ENCODE measurements at regions not wholly inside any gene's neighbourhood (a gene's known extent, or its start where the extent isn't known, plus 50 kb on each side); places are given as distances from the start of the nearest gene placed in this dataset.
A peak's percentile ranks its signal among the peaks of the same experiment; 100 is the strongest.
"Not testable (repeated sequence)": the region's sequence is repeated elsewhere in the genome, so short reads cannot be mapped to it uniquely, and the experiment has no call there.

GRCh38 chr6:27575594-27576361 lies 102.9 kb upstream of the ZNF184 start:
- no peak for DNase-seq

DNA sequence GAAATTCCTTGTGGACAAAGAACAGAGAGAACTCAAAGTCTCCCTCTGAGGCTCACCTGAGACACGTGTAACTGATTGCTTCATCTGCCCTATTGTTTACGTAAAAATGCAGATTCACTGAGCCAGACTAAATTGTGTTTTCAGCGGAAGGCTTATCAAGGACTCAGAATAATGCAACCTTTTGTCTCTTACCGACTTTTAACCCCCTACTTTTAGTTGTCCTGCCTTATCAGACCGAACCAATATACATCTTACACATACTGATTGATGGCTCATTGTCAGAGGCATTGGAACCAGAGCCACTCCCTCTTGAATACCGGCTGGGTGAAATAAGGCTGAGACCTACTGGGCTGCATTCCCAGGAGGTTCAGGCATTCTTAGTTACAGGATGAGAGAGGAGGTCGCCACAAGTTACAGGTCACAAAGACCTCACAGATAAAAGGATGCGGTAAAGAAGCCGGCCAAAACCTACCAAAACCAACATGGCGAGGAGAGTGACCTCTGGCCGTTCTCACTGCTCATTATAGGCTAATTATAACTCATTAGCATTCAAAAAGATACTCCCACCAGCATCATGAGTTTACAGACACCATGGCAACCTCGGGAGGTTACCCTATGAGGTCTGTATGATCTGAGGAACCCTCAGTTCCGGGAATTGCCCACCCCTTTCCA lies 95.5 kb upstream of the ZNF184 start:
- no peak for DNase-seq

DNA sequence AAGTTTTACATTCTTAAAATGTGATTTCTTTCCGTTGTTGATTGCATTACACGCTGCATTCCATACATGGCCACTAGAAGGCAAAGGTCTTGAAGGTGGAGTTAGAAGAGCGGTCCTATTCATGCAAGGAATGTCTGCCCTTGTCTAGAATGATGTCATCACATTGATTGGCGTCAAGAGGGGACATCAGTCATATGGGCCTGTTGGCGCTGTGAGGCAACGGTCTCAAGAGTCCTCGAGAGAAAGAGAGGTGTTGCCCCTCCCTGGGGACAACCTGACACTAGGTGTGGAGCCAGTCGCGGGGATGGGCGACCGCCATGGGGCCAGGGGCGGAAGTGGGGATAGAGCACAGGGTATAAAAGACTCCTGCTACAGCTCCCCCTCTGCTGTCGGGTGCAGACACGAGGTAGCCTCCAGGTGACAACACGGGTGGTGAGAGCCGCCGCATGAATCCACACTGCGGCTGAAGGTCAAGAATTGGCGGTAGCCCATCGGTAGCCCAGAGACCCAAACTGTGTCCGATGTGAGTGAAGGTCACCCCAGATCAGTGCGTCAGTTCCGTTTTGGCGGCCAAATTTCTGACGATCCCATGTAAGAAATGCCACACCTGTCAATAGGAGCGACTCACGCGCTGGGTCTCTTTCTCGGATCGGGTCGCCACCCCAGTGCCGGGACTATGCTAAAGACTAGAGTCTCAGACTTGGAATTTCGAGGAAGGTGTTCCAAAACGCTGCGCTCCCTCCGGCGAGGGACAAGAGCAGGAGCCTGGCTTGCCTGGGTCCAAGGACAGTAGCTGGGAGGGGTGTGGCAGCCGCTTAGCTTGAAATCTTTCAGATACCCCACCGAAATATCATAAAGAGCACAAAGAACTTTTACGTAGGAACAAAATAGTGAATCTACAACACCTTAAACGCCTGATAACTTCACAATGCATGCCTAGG lies 93.2 kb upstream of the ZNF184 start:
- DNase-seq, result no peak

GRCh38 chr6:27562027-27562410 lies 89.1 kb upstream of the ZNF184 start:
- DNase-seq, result no peak

- DNase-seq, result no peak
Observed at GRCh38 chr6:27558028-27558724, 85.3 kb upstream of the ZNF184 start.

DNA sequence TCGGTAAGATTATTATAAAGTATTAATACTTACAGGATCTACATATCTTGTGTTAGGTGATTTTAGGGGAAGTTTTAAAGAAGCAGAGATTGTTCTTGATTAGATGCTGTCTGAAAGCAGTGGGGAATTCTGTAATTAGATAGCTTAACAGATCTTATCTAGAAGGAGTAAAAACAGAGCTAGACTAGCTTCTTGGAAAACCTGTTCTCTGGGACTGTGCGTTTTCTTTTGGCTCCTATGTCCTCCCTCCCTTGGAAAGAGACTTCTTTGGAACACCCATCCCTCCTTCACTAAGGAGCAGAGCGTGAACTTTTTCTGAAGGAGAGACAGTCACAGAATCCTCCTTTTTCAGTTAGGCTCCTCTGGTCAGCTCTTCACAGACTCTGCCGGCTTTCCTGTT lies 83.5 kb upstream of the ZNF184 start:
- DNase-seq, result no peak

GRCh38 chr6:27553123-27553904 lies 80.4 kb upstream of the ZNF184 start:
- DNase-seq, result no peak

GRCh38 chr6:27551607-27552006 lies 78.7 kb upstream of the ZNF184 start:
- no peak for DNase-seq

DNA sequence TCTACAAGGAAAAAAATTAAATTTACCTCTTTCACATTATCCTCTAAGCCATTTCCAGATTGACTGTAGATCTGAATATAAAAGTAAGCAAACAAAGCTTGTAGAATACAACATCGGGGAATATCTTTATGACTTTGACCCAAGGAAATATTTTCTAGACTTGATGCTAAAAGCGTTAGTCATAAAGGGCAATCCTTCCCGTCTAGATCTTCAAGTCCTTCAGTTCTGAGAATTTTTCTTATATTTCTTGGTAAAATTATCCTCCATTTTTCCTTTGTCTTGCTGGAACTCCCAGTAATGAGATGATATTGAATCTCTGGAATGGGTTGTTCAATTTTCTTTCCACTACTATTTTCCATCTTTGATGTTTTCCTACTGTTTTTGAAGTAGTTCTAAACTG lies 77.8 kb upstream of the ZNF184 start:
- DNase-seq, result no peak

DNA sequence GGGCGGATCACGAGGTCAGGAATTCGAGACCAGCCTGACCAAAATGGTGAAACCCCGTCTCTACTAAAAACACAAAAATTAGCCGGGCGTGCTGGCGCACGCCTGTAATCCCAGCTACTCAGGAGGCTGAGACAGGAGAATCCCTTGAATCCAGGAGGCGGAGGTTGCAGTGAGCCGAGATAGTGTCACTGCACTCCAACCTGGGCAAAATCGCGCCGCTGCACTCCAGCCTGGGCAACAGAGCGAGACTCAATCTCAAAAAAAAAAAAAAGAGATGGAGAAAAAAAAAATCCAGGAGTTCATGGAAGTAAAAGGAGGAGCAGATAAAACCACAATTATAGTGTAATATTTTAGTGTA lies 76.3 kb upstream of the ZNF184 start:
- not testable (repeated sequence) for DNase-seq

DNA sequence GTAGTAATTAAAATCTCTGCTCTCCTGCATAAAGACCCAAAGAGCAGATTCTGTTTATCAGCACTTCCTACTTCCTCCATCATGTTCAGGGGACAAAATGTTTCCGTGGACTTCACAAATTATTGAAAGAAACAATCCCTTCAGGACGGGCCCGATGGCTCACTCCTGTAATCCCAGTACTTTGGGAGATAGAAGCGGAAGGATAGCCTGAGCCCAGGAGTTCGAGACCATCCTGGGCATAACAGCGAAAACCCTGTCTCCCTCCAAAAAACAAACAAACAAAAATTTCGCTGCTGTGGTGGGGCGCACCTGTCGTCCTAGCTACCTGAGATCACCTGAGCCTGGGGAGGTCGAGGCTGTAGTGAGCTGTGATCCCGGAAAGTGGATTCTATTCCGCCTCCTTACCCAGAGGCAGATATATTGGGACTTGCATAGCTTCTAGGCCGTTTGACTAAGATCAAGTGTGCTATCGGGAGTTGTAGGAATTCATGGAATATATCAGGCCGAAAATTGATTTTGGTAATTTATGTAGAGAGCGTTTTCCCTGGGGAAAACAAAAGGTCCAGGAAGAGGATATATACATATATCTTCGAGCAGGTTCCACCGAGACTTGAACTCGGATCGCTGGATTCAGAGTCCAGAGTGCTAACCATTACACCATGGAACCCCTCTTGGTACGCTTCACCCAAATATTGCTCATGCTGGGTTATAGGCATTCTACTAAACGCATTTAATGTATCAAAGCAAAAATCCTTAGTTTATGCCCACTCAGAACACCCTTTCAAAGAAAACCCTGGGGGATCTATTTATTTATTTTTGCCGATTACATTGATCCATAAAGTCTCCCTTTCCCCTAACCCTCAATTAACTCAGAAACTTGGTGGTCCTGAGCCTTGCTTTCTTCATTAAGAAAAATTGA lies 74.5 kb upstream of the ZNF184 start:
- peak; percentile 17 for DNase-seq

DNA sequence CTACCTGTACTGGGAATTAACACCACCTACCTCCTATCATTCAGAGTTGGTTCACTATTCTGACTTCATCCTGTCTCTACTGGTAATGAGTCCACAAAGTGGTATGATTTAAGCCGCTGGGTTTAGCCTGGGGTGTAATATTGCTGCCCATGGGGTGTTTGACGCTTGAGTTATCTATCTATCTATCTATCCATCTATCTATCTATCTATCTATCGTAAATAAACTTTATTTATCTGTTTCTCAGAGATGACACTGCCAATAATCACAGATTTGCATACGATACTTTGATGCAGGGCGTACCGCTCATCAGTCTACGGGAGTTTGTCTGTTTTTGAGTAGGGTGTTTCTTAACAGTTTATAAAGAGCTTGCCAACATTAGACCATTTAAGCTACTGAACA lies 73.6 kb upstream of the ZNF184 start:
- no peak for DNase-seq

GRCh38 chr6:27545271-27546046 lies 72.6 kb upstream of the ZNF184 start:
- DNase-seq, result no peak

DNA sequence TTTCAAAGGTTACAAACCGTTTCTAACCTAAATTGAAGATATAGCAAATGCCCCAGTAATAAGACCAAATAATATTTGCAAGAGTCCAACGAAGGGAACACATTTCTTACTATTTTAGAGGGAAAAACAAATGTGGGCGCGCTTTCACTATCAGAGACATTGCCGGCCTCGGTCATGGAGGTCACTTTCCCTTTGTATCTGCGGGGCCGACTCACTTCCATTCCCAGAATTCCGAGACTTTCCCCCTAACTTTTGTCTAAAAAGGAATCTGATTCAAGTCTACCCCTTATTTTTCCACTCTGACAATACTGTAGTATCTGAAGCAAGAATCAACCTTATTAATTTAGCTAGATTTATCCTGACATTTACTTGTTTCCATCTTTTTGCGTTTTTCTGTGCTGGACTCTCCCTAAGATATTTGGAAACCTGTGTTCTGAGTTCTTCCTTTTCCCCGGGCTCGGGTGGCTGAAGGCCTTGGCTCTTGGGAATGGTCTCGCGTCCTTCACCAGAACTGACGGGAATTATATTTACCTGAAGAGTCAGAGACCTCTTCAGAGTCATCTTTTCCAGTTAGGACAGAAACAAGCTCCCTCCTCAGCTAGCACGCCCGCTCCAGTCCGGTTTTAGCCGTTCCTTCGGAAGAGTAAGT lies 71.8 kb upstream of the ZNF184 start:
- DNase-seq, result no peak

- DNase-seq, result not testable (repeated sequence)
Observed at GRCh38 chr6:27544135-27544534, 71.2 kb upstream of the ZNF184 start.

- no peak for DNase-seq
Observed at GRCh38 chr6:27542485-27542884, 69.6 kb upstream of the ZNF184 start.

- DNase-seq, result no peak
Observed at GRCh38 chr6:27541933-27542297, 69.0 kb upstream of the ZNF184 start.

DNA sequence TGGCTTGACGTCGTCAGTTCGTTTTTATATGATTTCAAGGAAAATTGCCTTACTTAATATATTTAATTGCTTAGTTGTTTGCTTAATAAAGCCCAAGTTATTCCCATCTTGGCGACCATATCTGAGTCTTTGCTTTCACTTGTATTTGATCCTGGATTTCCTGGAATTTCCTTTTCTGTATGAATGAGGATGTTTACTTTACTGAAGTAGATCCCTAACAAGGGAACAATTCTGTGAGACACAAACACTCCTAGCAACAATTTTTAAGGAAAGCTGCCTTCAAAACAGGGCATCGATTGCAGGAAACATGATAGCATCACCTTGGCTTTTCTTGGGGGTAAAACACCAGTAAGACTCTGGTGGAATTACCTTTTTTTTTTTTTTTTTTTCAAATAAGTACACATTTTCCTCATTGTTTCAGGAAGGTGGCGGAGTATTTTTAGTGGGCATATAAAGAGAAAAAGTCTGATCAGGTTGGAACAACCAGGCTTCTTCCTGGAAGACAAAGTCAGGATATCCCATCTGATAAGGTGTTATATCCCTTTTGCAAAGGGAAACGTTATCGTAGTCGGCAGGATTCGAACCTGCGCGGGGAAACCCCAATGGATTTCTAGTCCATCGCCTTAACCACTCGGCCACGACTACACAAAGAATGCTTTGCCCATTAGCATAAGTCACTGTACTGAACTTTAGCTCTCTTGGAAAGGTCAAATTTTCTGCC lies 68.5 kb upstream of the ZNF184 start:
- DNase-seq, result no peak

GRCh38 chr6:27539551-27539950 lies 66.6 kb upstream of the ZNF184 start:
- no peak for DNase-seq

Data from NCI-H526 treated with DMSO at 0.1 percent for 48 hours (cell line).